ENCODE measurements at regions not wholly inside any gene's neighbourhood (a gene's known extent, or its start where the extent isn't known, plus 50 kb on each side); places are given as distances from the start of the nearest gene placed in this dataset.

- no peak for TF ChIP-seq CTCF (IDR thresholded peaks at IDR 0.05; ENCODE audit: insufficient read depth, low read length, poor library complexity, severe bottlenecking)
- no peak overlapping the region for H3K4me3 ChIP-seq (replicated peaks; ENCODE audit: low read depth, low read length)
- no peaks in the 10 kb centered on the region for H3K36me3 ChIP-seq (ENCODE audit: control insufficient read depth, insufficient read depth, low read length)
- H3K27me3 ChIP-seq (replicated peaks; ENCODE audit: control insufficient read depth, insufficient read depth, low read length), result no peaks in the 10 kb centered on the region
- DNase-seq (ENCODE audit: extremely low read depth, insufficient read length), result no peak
Observed at GRCh38 chr19:31975461-31975860, 369.9 kb upstream of the ZNF507 start.

- Histone ChIP-seq H3K27me3 (replicated peaks; ENCODE audit: control insufficient read depth, insufficient read depth, low read length) (no peaks in the 10 kb centered on the region), H3K4me3 (replicated peaks; ENCODE audit: low read depth, low read length) (no peak overlapping the region), H3K36me3 (ENCODE audit: control insufficient read depth, insufficient read depth, low read length) (no peaks in the 10 kb centered on the region)
- TF ChIP-seq CTCF (IDR thresholded peaks at IDR 0.05; ENCODE audit: insufficient read depth, low read length, poor library complexity, severe bottlenecking), result no peak
- DNase-seq (ENCODE audit: extremely low read depth, insufficient read length), result no peak
Observed at GRCh38 chr19:31976775-31977536, 368.5 kb upstream of the ZNF507 start.

- Histone ChIP-seq H3K27me3 (replicated peaks; ENCODE audit: control insufficient read depth, insufficient read depth, low read length) (no peaks in the 10 kb centered on the region), H3K4me3 (replicated peaks; ENCODE audit: low read depth, low read length) (no peak overlapping the region), H3K36me3 (ENCODE audit: control insufficient read depth, insufficient read depth, low read length) (no peaks in the 10 kb centered on the region)
- no peak for DNase-seq (ENCODE audit: extremely low read depth, insufficient read length)
- TF ChIP-seq CTCF (IDR thresholded peaks at IDR 0.05; ENCODE audit: insufficient read depth, low read length, poor library complexity, severe bottlenecking), result no peak
Observed at GRCh38 chr19:31979362-31979761, 366.0 kb upstream of the ZNF507 start.

- DNase-seq (ENCODE audit: extremely low read depth, insufficient read length), result no peak
- Histone ChIP-seq H3K36me3 (ENCODE audit: control insufficient read depth, insufficient read depth, low read length) (no peaks in the 10 kb centered on the region), H3K4me3 (replicated peaks; ENCODE audit: low read depth, low read length) (no peak overlapping the region), H3K27me3 (replicated peaks; ENCODE audit: control insufficient read depth, insufficient read depth, low read length) (no peaks in the 10 kb centered on the region)
- TF ChIP-seq CTCF (IDR thresholded peaks at IDR 0.05; ENCODE audit: insufficient read depth, low read length, poor library complexity, severe bottlenecking), result no peak
Observed at GRCh38 chr19:31979949-31980670, 365.3 kb upstream of the ZNF507 start.

GRCh38 chr19:31980796-31981195 lies 364.6 kb upstream of the ZNF507 start:
- no peak overlapping the region for H3K4me3 ChIP-seq (replicated peaks; ENCODE audit: low read depth, low read length)
- no peak for TF ChIP-seq CTCF (IDR thresholded peaks at IDR 0.05; ENCODE audit: insufficient read depth, low read length, poor library complexity, severe bottlenecking)
- no peaks in the 10 kb centered on the region for H3K36me3 ChIP-seq (ENCODE audit: control insufficient read depth, insufficient read depth, low read length)
- no peaks in the 10 kb centered on the region for H3K27me3 ChIP-seq (replicated peaks; ENCODE audit: control insufficient read depth, insufficient read depth, low read length)
- no peak for DNase-seq (ENCODE audit: extremely low read depth, insufficient read length)
